ENCODE measurements at regions not wholly inside any gene's neighbourhood (a gene's known extent, or its start where the extent isn't known, plus 50 kb on each side); places are given as distances from the start of the nearest gene placed in this dataset.

GRCh38 chr1:22196041-22196440, 53.1 kb upstream of the WNT4 start:
- Mint-ChIP-seq H3K27me3 (ENCODE audit: unreplicated experiment) (peaks cover 15% of the 10 kb centered on the region), H3K36me3 (ENCODE audit: insufficient read depth, unreplicated experiment) (no peaks in the 10 kb centered on the region), H3K27ac (ENCODE audit: unreplicated experiment) (no peak overlapping the region), H3K4me3 (ENCODE audit: low read depth, unreplicated experiment) (no peak overlapping the region), H3K4me1 (ENCODE audit: low read depth, unreplicated experiment) (no peaks in the 10 kb centered on the region), H3K9me3 (ENCODE audit: low read depth, unreplicated experiment) (no peaks in the 10 kb centered on the region)
- intact Hi-C loops (cut with micrococcal nuclease; ENCODE audit: unreplicated experiment): no loop called here
- no peak for DNase-seq
- TF ChIP-seq CTCF (IDR thresholded peaks at IDR 0.05; ENCODE audit: unreplicated experiment): no peak
- BruUV-seq (replicated peaks): no TSS peak
- CTCF ChIA-PET: no interaction called here

GRCh38 chr1:22196641-22197040, 53.7 kb upstream of the WNT4 start:
- no TSS peak for BruUV-seq (replicated peaks)
- no peak overlapping the region for H3K4me3 Mint-ChIP-seq (ENCODE audit: low read depth, unreplicated experiment)
- H3K27ac Mint-ChIP-seq (ENCODE audit: unreplicated experiment): no peak overlapping the region
- intact Hi-C loops (cut with micrococcal nuclease; ENCODE audit: unreplicated experiment): no loop called here
- TF ChIP-seq CTCF (IDR thresholded peaks at IDR 0.05; ENCODE audit: unreplicated experiment): no peak
- no peaks in the 10 kb centered on the region for H3K4me1 Mint-ChIP-seq (ENCODE audit: low read depth, unreplicated experiment)
- DNase-seq: no peak
- H3K9me3 Mint-ChIP-seq (ENCODE audit: low read depth, unreplicated experiment): no peaks in the 10 kb centered on the region
- no peaks in the 10 kb centered on the region for H3K36me3 Mint-ChIP-seq (ENCODE audit: insufficient read depth, unreplicated experiment)
- peaks cover 9% of the 10 kb centered on the region for H3K27me3 Mint-ChIP-seq (ENCODE audit: unreplicated experiment)
- CTCF ChIA-PET: no interaction called here

- Mint-ChIP-seq H3K4me3 (ENCODE audit: low read depth, unreplicated experiment) (no peak overlapping the region), H3K27ac (ENCODE audit: unreplicated experiment) (no peak overlapping the region), H3K27me3 (ENCODE audit: unreplicated experiment) (no peaks in the 10 kb centered on the region), H3K4me1 (ENCODE audit: low read depth, unreplicated experiment) (no peaks in the 10 kb centered on the region), H3K36me3 (ENCODE audit: insufficient read depth, unreplicated experiment) (no peaks in the 10 kb centered on the region), H3K9me3 (ENCODE audit: low read depth, unreplicated experiment) (no peaks in the 10 kb centered on the region)
- no peak for DNase-seq
- no TSS peak for BruUV-seq (replicated peaks)
- CTCF ChIA-PET: no interaction called here
- TF ChIP-seq CTCF (IDR thresholded peaks at IDR 0.05; ENCODE audit: unreplicated experiment): no peak
- intact Hi-C loops (cut with micrococcal nuclease; ENCODE audit: unreplicated experiment): no loop called here
Observed at GRCh38 chr1:22197644-22198043, 54.7 kb upstream of the WNT4 start.

GRCh38 chr1:22201023-22201422, 58.1 kb upstream of the WNT4 start:
- DNase-seq: no peak
- no TSS peak for BruUV-seq (replicated peaks)
- no peak for TF ChIP-seq CTCF (IDR thresholded peaks at IDR 0.05; ENCODE audit: unreplicated experiment)
- Mint-ChIP-seq H3K36me3 (ENCODE audit: insufficient read depth, unreplicated experiment) (no peaks in the 10 kb centered on the region), H3K4me3 (ENCODE audit: low read depth, unreplicated experiment) (no peak overlapping the region), H3K4me1 (ENCODE audit: low read depth, unreplicated experiment) (peaks cover 8% of the 10 kb centered on the region), H3K9me3 (ENCODE audit: low read depth, unreplicated experiment) (no peaks in the 10 kb centered on the region), H3K27ac (ENCODE audit: unreplicated experiment) (no peak overlapping the region), H3K27me3 (ENCODE audit: unreplicated experiment) (peaks cover 32% of the 10 kb centered on the region)
- CTCF ChIA-PET: no interaction called here
- intact Hi-C loops (cut with micrococcal nuclease; ENCODE audit: unreplicated experiment): no loop called here

GRCh38 chr1:22203335-22203734, 60.4 kb upstream of the WNT4 start:
- CTCF ChIA-PET: no interaction called here
- no peak overlapping the region for H3K27ac Mint-ChIP-seq (ENCODE audit: unreplicated experiment)
- no TSS peak for BruUV-seq (replicated peaks)
- no peaks in the 10 kb centered on the region for H3K36me3 Mint-ChIP-seq (ENCODE audit: insufficient read depth, unreplicated experiment)
- intact Hi-C loops (cut with micrococcal nuclease; ENCODE audit: unreplicated experiment): no loop called here
- H3K27me3 Mint-ChIP-seq (ENCODE audit: unreplicated experiment): peaks cover 50% of the 10 kb centered on the region
- TF ChIP-seq CTCF (IDR thresholded peaks at IDR 0.05; ENCODE audit: unreplicated experiment): no peak
- H3K4me3 Mint-ChIP-seq (ENCODE audit: low read depth, unreplicated experiment): no peak overlapping the region
- no peaks in the 10 kb centered on the region for H3K9me3 Mint-ChIP-seq (ENCODE audit: low read depth, unreplicated experiment)
- no peak for DNase-seq
- peaks cover 8% of the 10 kb centered on the region for H3K4me1 Mint-ChIP-seq (ENCODE audit: low read depth, unreplicated experiment)
